Neural progenitor cell (in vitro differentiated cells): ENCODE measurements at regions not wholly inside any gene's neighbourhood (a gene's known extent, or its start where the extent isn't known, plus 50 kb on each side); places are given as distances from the start of the nearest gene placed in this dataset.

Source experiments
- DNase-seq: peaks from one replicate; pipeline ENCODE4 v3.0.0-alpha.2; 2016; ENCODE audit warnings: low spot score
- H2AFZ ChIP-seq: fragments of 200-600 bp; sonication (generic); replicated peaks from 2 replicates; pipeline ENCODE4 v1.6.1; 2016; ENCODE audit warnings: antibody characterized with exemption
- H3F3A ChIP-seq: fragments of 200-600 bp; sonication (generic); 2 replicates; pipeline ENCODE4 v1.6.1; 2016; ENCODE audit warnings: antibody characterized with exemption, low read depth
- H3K27ac ChIP-seq: fragments of 200-600 bp; sonication (generic); 2 replicates; pipeline ENCODE4 v1.5.1; 2016; ENCODE audit warnings: mild to moderate bottlenecking
- H3K27me3 ChIP-seq: fragments of 200-600 bp; sonication (generic); 2 replicates; pipeline ENCODE4 v1.6.1; 2016; ENCODE audit warnings: mild to moderate bottlenecking, moderate library complexity
- H3K36me3 ChIP-seq: fragments of 200-600 bp; sonication (generic); 2 replicates; pipeline ENCODE4 v1.5.1; 2016
- H3K4me1 ChIP-seq: fragments of 200-600 bp; sonication (generic); 2 replicates; pipeline ENCODE4 v1.6.1; 2016; ENCODE audit warnings: mixed run types
- H3K4me2 ChIP-seq: fragments of 200-600 bp; sonication (generic); 2 replicates; pipeline ENCODE4 v1.6.1; 2016
- H3K4me3 ChIP-seq: fragments of 200-600 bp; sonication (generic); 2 replicates; pipeline ENCODE4 v1.5.1; 2016
- H3K79me2 ChIP-seq: fragments of 200-600 bp; sonication (generic); 2 replicates; pipeline ENCODE4 v1.6.1; 2016; ENCODE audit warnings: low read depth
- H3K9ac ChIP-seq: fragments of 200-600 bp; sonication (generic); 2 replicates; pipeline ENCODE4 v1.6.1; 2016
- H3K9me3 ChIP-seq: fragments of 200-600 bp; sonication (generic); 2 replicates; pipeline ENCODE4 v1.5.1; 2016; ENCODE audit warnings: low read depth
- H4K20me1 ChIP-seq: fragments of 200-600 bp; sonication (generic); 2 replicates; pipeline ENCODE4 v1.6.1; 2016; ENCODE audit warnings: low read depth
- H3K27ac Mint-ChIP-seq: 3 replicates; pipeline ENCODE4 v1.8.0; 2021; ENCODE audit warnings: mixed read lengths
- H3K27me3 Mint-ChIP-seq: 2 replicates; pipeline ENCODE4 v1.8.0; 2022; ENCODE audit warnings: low read depth, mild to moderate bottlenecking, inconsistent platforms, moderate library complexity, mixed read lengths; ENCODE audit not compliant: insufficient read depth
- H3K36me3 Mint-ChIP-seq: 3 replicates; pipeline ENCODE4 v1.8.0; 2021; ENCODE audit warnings: mixed read lengths
- H3K4me1 Mint-ChIP-seq: 3 replicates; pipeline ENCODE4 v1.8.0; 2021; ENCODE audit warnings: mixed read lengths
- H3K4me3 Mint-ChIP-seq: 3 replicates; pipeline ENCODE4 v1.8.0; 2021; ENCODE audit warnings: mild to moderate bottlenecking, moderate library complexity, mixed read lengths
- H3K9me3 Mint-ChIP-seq: 3 replicates; pipeline ENCODE4 v1.8.0; 2020; ENCODE audit warnings: mixed read lengths
- EZH2 ChIP-seq: fragments of 200-600 bp; sonication (generic); IDR thresholded peaks from 2 replicates; pipeline ENCODE4 v1.6.1; 2017; ENCODE audit warnings: antibody characterized with exemption, mild to moderate bottlenecking, moderate library complexity
- EZH2phosphoT487 ChIP-seq: fragments of 200-600 bp; sonication (generic); IDR thresholded peaks from 2 replicates; pipeline ENCODE4 v1.6.1; 2017; ENCODE audit warnings: antibody characterized with exemption
- TF ChIP-seq, protein P1 (sequence below): fragments of 200-600 bp; sonication (generic); IDR thresholded peaks from 2 replicates; pipeline ENCODE4 v1.5.1; 2017; ENCODE audit warnings: antibody characterized with exemption, mild to moderate bottlenecking

DNA sequence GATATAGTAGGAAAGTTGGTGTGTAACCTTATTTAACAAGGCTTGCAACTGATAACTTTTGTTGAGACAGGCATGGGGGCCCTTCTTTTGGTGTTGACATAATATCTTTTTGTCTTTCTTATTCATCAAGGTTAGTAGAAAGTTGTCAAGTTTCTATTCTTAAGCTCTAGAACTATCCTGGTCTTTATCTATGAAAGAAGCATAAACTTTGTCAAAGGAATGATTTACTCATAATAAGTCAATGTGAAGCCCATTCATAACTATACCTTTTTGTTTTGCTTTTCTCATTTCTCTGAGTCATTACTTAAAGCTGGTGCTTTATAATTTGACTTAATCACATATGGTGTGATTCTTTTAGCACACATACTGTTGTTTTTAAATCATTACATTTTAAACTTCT, 312.4 kb downstream of the UTRN start:
- Histone ChIP-seq H3K9me3 (no peaks in the 10 kb centered on the region), H3K9ac (no peak overlapping the region), H2AFZ (no peak overlapping the region), H3K79me2 (no peaks in the 10 kb centered on the region), H3K27me3 (no peaks in the 10 kb centered on the region), H3K27ac (no peak overlapping the region), H3K4me2 (no peak overlapping the region), H3F3A (no peaks in the 10 kb centered on the region), H3K4me1 (peaks cover 4% of the 10 kb centered on the region), H3K4me3 (no peak overlapping the region), H4K20me1 (no peaks in the 10 kb centered on the region), H3K36me3 (no peaks in the 10 kb centered on the region)
- TF ChIP-seq EZH2 = no peak
- TF ChIP-seq, protein P1, sequence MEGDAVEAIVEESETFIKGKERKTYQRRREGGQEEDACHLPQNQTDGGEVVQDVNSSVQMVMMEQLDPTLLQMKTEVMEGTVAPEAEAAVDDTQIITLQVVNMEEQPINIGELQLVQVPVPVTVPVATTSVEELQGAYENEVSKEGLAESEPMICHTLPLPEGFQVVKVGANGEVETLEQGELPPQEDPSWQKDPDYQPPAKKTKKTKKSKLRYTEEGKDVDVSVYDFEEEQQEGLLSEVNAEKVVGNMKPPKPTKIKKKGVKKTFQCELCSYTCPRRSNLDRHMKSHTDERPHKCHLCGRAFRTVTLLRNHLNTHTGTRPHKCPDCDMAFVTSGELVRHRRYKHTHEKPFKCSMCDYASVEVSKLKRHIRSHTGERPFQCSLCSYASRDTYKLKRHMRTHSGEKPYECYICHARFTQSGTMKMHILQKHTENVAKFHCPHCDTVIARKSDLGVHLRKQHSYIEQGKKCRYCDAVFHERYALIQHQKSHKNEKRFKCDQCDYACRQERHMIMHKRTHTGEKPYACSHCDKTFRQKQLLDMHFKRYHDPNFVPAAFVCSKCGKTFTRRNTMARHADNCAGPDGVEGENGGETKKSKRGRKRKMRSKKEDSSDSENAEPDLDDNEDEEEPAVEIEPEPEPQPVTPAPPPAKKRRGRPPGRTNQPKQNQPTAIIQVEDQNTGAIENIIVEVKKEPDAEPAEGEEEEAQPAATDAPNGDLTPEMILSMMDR = no peak
- H3K36me3 Mint-ChIP-seq = peaks cover 13% of the 10 kb centered on the region
- H3K4me3 Mint-ChIP-seq = no peak overlapping the region
- no peak for DNase-seq
- H3K4me1 Mint-ChIP-seq = no peaks in the 10 kb centered on the region
- H3K27me3 Mint-ChIP-seq = no peaks in the 10 kb centered on the region
- no peak overlapping the region for H3K27ac Mint-ChIP-seq
- H3K9me3 Mint-ChIP-seq = peaks cover 9% of the 10 kb centered on the region

DNA sequence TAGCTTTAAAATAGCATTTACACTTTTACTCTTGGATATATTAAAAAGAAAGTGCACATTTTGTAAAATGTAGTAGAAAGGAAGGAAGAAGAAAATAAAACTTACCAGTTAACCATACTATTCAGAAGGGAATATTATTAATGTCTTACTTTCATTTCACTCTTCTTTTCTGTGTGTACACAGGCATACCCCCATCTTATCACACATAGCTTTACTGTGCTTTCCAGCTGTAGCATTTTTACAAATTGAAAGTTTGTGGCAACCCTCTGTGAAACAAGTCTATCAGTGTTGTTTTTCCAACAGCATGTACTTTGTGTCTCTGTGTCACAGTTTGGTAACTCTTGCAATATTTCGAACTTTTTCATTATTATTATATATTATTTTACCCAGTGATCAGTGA, 314.5 kb downstream of the UTRN start:
- TF ChIP-seq EZH2phosphoT487 (no peak), EZH2 (no peak)
- TF ChIP-seq, protein P1 = no peak
- H3K36me3 Mint-ChIP-seq = peaks cover 9% of the 10 kb centered on the region
- no peaks in the 10 kb centered on the region for H3F3A ChIP-seq
- H2AFZ ChIP-seq = no peak overlapping the region
- no peak overlapping the region for H3K9ac ChIP-seq
- H3K9me3 Mint-ChIP-seq = peaks cover 9% of the 10 kb centered on the region
- H3K27ac ChIP-seq = no peak overlapping the region
- no peaks in the 10 kb centered on the region for H3K27me3 ChIP-seq
- no peak overlapping the region for H3K27ac Mint-ChIP-seq
- H3K36me3 ChIP-seq = no peaks in the 10 kb centered on the region
- H3K79me2 ChIP-seq = no peaks in the 10 kb centered on the region
- H3K4me1 ChIP-seq = peaks cover 4% of the 10 kb centered on the region
- H3K4me3 ChIP-seq = no peak overlapping the region
- no peaks in the 10 kb centered on the region for H4K20me1 ChIP-seq
- H3K4me1 Mint-ChIP-seq = no peaks in the 10 kb centered on the region
- no peak overlapping the region for H3K4me3 Mint-ChIP-seq
- H3K27me3 Mint-ChIP-seq = no peaks in the 10 kb centered on the region
- no peak for DNase-seq
- no peaks in the 10 kb centered on the region for H3K9me3 ChIP-seq
- no peak overlapping the region for H3K4me2 ChIP-seq

DNA sequence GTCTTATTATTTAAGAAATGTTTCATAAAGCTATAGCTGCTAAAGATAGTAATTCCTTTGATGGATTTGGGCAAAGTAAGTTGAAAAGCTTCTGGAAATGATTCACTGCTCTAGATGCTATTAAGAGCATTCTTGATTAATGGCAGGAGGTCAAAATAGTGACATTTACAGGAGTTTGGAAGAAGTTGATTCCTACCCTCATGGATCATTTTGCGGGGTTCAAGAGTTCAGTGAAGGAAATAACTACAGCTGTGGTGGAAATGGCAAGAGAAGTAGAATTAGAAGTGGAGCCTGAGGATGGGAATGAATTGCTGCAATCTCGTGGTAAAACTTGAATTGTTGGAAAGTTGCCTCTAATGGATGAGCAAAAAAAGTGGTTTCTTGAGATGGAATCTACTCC, 316.1 kb downstream of the UTRN start:
- Histone ChIP-seq H3F3A (no peaks in the 10 kb centered on the region), H3K27ac (no peak overlapping the region), H3K79me2 (no peaks in the 10 kb centered on the region), H3K36me3 (no peaks in the 10 kb centered on the region), H2AFZ (no peak overlapping the region), H3K9me3 (no peaks in the 10 kb centered on the region), H3K4me2 (no peak overlapping the region), H3K4me3 (no peak overlapping the region), H4K20me1 (no peaks in the 10 kb centered on the region), H3K4me1 (no peaks in the 10 kb centered on the region), H3K27me3 (no peaks in the 10 kb centered on the region), H3K9ac (no peak overlapping the region)
- peaks cover 9% of the 10 kb centered on the region for H3K9me3 Mint-ChIP-seq
- H3K27me3 Mint-ChIP-seq = no peaks in the 10 kb centered on the region
- no peak overlapping the region for H3K4me3 Mint-ChIP-seq
- DNase-seq = no peak
- TF ChIP-seq EZH2 = no peak
- TF ChIP-seq, protein P1 = no peak
- no peak for TF ChIP-seq EZH2phosphoT487
- H3K4me1 Mint-ChIP-seq = no peaks in the 10 kb centered on the region
- no peak overlapping the region for H3K27ac Mint-ChIP-seq
- H3K36me3 Mint-ChIP-seq = peaks cover 8% of the 10 kb centered on the region
